DOHH2 (cell line): ENCODE measurements at regions not wholly inside any gene's neighbourhood (a gene's known extent, or its start where the extent isn't known, plus 50 kb on each side); places are given as distances from the start of the nearest gene placed in this dataset.

Experiments used
- H3F3A ChIP-seq: fragments of 200-600 bp; sonication (generic), shearing (Covaris generic); 2 replicates; pipeline ENCODE4 v1.6.0; 2016; ENCODE audit warnings: antibody characterized with exemption, mild to moderate bottlenecking; ENCODE audit not compliant: control insufficient read depth, insufficient read depth
- H3K27ac ChIP-seq: fragments of 200-600 bp; sonication (generic); 2 replicates; pipeline ENCODE4 v1.5.1; 2014; ENCODE audit warnings: low read depth, mild to moderate bottlenecking, low read length, moderate library complexity
- H3K27me3 ChIP-seq: fragments of 200-600 bp; sonication (generic); 2 replicates; pipeline ENCODE4 v1.6.1; 2014; ENCODE audit warnings: mild to moderate bottlenecking, low read length, mixed read lengths; ENCODE audit not compliant: control insufficient read depth
- H3K36me3 ChIP-seq: fragments of 200-600 bp; sonication (generic); 2 replicates; pipeline ENCODE4 v1.6.1; 2014; ENCODE audit warnings: mild to moderate bottlenecking, low read length, moderate library complexity, mixed read lengths; ENCODE audit not compliant: control insufficient read depth
- H3K4me1 ChIP-seq: fragments of 200-600 bp; sonication (generic); 2 replicates; pipeline ENCODE4 v1.6.1; 2014; ENCODE audit warnings: mild to moderate bottlenecking, low read length, mixed read lengths; ENCODE audit not compliant: control insufficient read depth
- H3K4me2 ChIP-seq: fragments of 200-600 bp; sonication (generic); 2 replicates; pipeline ENCODE4 v1.6.0; 2014; ENCODE audit warnings: mild to moderate bottlenecking, low read length, moderate library complexity
- H3K4me3 ChIP-seq: fragments of 200-600 bp; sonication (generic); 2 replicates; pipeline ENCODE4 v1.5.1; 2014; ENCODE audit warnings: mild to moderate bottlenecking, low read length, mixed read lengths
- H3K79me2 ChIP-seq: fragments of 200-600 bp; sonication (generic); 2 replicates; pipeline ENCODE4 v1.6.1; 2014; ENCODE audit warnings: mild to moderate bottlenecking, low read length, mixed read lengths; ENCODE audit not compliant: control insufficient read depth
- H3K9me2 ChIP-seq: fragments of 200-600 bp; sonication (generic); replicated peaks from 2 replicates; pipeline ENCODE4 v1.6.1; 2014; ENCODE audit warnings: mild to moderate bottlenecking, low read length, mixed read lengths; ENCODE audit not compliant: control insufficient read depth
- H3K9me3 ChIP-seq: fragments of 200-600 bp; sonication (generic); 2 replicates; pipeline ENCODE4 v1.6.1; 2014; ENCODE audit warnings: antibody characterized with exemption, low read length, mixed read lengths; ENCODE audit not compliant: control insufficient read depth, insufficient read depth
- H4K20me1 ChIP-seq: fragments of 200-600 bp; sonication (generic); 2 replicates; pipeline ENCODE4 v1.6.0; 2014; ENCODE audit warnings: low read depth, mild to moderate bottlenecking, antibody characterized with exemption, low read length, moderate library complexity; ENCODE audit not compliant: control insufficient read depth, insufficient read depth
- CTCF ChIP-seq: fragments of 200-600 bp; sonication (generic); IDR thresholded peaks from one replicate; pipeline ENCODE4 v1.5.1; 2014; ENCODE audit warnings: antibody characterized with exemption, mild to moderate bottlenecking, low read depth, low read length; ENCODE audit not compliant: poor library complexity, severe bottlenecking
- EZH2phosphoT487 ChIP-seq: fragments of 200-600 bp; sonication (generic); IDR thresholded peaks from 2 replicates; pipeline ENCODE4 v1.6.1; 2017; ENCODE audit warnings: borderline replicate concordance, mild to moderate bottlenecking, antibody characterized with exemption, low read length, moderate library complexity, mixed read lengths

- H3K79me2 ChIP-seq, result no peaks in the 10 kb centered on the region
- TF ChIP-seq CTCF, result no peak
- TF ChIP-seq EZH2phosphoT487, result no peak
- H3K36me3 ChIP-seq, result no peaks in the 10 kb centered on the region
- no peak overlapping the region for H3K27ac ChIP-seq
- no peak overlapping the region for H3K4me2 ChIP-seq
- H4K20me1 ChIP-seq, result no peaks in the 10 kb centered on the region
- no peaks in the 10 kb centered on the region for H3F3A ChIP-seq
- H3K4me3 ChIP-seq, result no peak overlapping the region
- H3K9me2 ChIP-seq, result no peaks in the 10 kb centered on the region
- H3K4me1 ChIP-seq, result peaks cover 6% of the 10 kb centered on the region; the same call in 1 of the 2 replicates
- no peaks in the 10 kb centered on the region for H3K27me3 ChIP-seq
- H3K9me3 ChIP-seq, result no peaks in the 10 kb centered on the region
Observed at GRCh38 chr5:163190784-163191183, 246.6 kb upstream of the CCNG1 start.

- Histone ChIP-seq H3K36me3 (no peaks in the 10 kb centered on the region), H3K9me2 (no peaks in the 10 kb centered on the region), H4K20me1 (no peaks in the 10 kb centered on the region), H3K4me1 (peaks cover 6% of the 10 kb centered on the region; the same call in 1 of the 2 replicates), H3K27ac (no peak overlapping the region), H3K4me2 (no peak overlapping the region), H3K27me3 (no peaks in the 10 kb centered on the region), H3K9me3 (no peaks in the 10 kb centered on the region), H3F3A (no peaks in the 10 kb centered on the region), H3K4me3 (no peak overlapping the region), H3K79me2 (no peaks in the 10 kb centered on the region)
- TF ChIP-seq EZH2phosphoT487 (no peak), CTCF (no peak)
Observed at GRCh38 chr5:163193886-163194285, 243.5 kb upstream of the CCNG1 start.

- Histone ChIP-seq H3K9me2 (no peaks in the 10 kb centered on the region), H3K4me3 (no peak overlapping the region), H4K20me1 (no peaks in the 10 kb centered on the region), H3K9me3 (no peaks in the 10 kb centered on the region), H3K4me2 (no peak overlapping the region), H3F3A (no peaks in the 10 kb centered on the region), H3K36me3 (no peaks in the 10 kb centered on the region), H3K27me3 (no peaks in the 10 kb centered on the region), H3K79me2 (no peaks in the 10 kb centered on the region), H3K4me1 (no peaks in the 10 kb centered on the region), H3K27ac (no peak overlapping the region)
- TF ChIP-seq EZH2phosphoT487, result no peak
- TF ChIP-seq CTCF, result no peak
Observed at GRCh38 chr5:163205645-163206044, 231.8 kb upstream of the CCNG1 start.

- Histone ChIP-seq H3K36me3 (no peaks in the 10 kb centered on the region), H3K4me1 (no peaks in the 10 kb centered on the region), H3K79me2 (no peaks in the 10 kb centered on the region), H3F3A (no peaks in the 10 kb centered on the region), H4K20me1 (no peaks in the 10 kb centered on the region), H3K9me2 (no peaks in the 10 kb centered on the region), H3K9me3 (no peaks in the 10 kb centered on the region), H3K27me3 (0 out of 2 replicates have a peak, but pooled peaks cover 3% of the 10 kb centered on the region), H3K4me2 (no peak overlapping the region), H3K27ac (no peak overlapping the region), H3K4me3 (no peak overlapping the region)
- TF ChIP-seq EZH2phosphoT487 (no peak), CTCF (no peak)
Observed at GRCh38 chr5:163221581-163221980, 215.8 kb upstream of the CCNG1 start.
